HG02981 (cell line): ENCODE measurements at regions not wholly inside any gene's neighbourhood (a gene's known extent, or its start where the extent isn't known, plus 50 kb on each side); places are given as distances from the start of the nearest gene placed in this dataset.

ENCODE experiments used
- ATAC-seq: cut with Tn5 transposase; IDR thresholded peaks from one replicate; pipeline ENCODE4 v1.9.1; 2021; ENCODE audit warnings: mild to moderate bottlenecking, moderate library complexity; ENCODE audit not compliant: unreplicated experiment

- no peak for ATAC-seq
These were observed 102.8 kb upstream of the ZNF521 start for GRCh38 chr18:25454730-25455129.

- ATAC-seq, result no peak
These were observed 102.3 kb upstream of the ZNF521 start for GRCh38 chr18:25454270-25454659.

- no peak for ATAC-seq
These were observed 101.7 kb upstream of the ZNF521 start for GRCh38 chr18:25453556-25454269.

GRCh38 chr18:25451077-25451658 is 99.2 kb upstream of the ZNF521 start:
- no peak for ATAC-seq

- no peak for ATAC-seq
These were observed 97.1 kb upstream of the ZNF521 start for GRCh38 chr18:25449046-25449445.

- ATAC-seq, result no peak
These were observed 95.0 kb upstream of the ZNF521 start for GRCh38 chr18:25446972-25447371.

- no peak for ATAC-seq
These were observed 93.5 kb upstream of the ZNF521 start for GRCh38 chr18:25445430-25445829.

- ATAC-seq, result no peak
These were observed 91.8 kb upstream of the ZNF521 start for GRCh38 chr18:25443776-25444175.

- no peak for ATAC-seq
These were observed 83.3 kb upstream of the ZNF521 start for GRCh38 chr18:25435149-25435782.

- no peak for ATAC-seq
These were observed 82.8 kb upstream of the ZNF521 start for GRCh38 chr18:25434745-25435144.

- ATAC-seq, result no peak
These were observed 81.6 kb upstream of the ZNF521 start for GRCh38 chr18:25433590-25433989.

- ATAC-seq, result no peak
These were observed 73.1 kb upstream of the ZNF521 start for GRCh38 chr18:25425024-25425423.

GRCh38 chr18:25423760-25424159 is 71.8 kb upstream of the ZNF521 start:
- no peak for ATAC-seq

- ATAC-seq, result no peak
These were observed 71.3 kb upstream of the ZNF521 start for GRCh38 chr18:25423267-25423666.

GRCh38 chr18:25422230-25422629 is 70.3 kb upstream of the ZNF521 start:
- no peak for ATAC-seq

- ATAC-seq, result no peak
These were observed 68.3 kb upstream of the ZNF521 start for GRCh38 chr18:25420077-25420825.

GRCh38 chr18:25416374-25416773 is 64.4 kb upstream of the ZNF521 start:
- ATAC-seq, result no peak

GRCh38 chr18:25409971-25410370 is 58.0 kb upstream of the ZNF521 start:
- no peak for ATAC-seq

GRCh38 chr18:25408293-25408692 is 56.3 kb upstream of the ZNF521 start:
- ATAC-seq, result no peak
